A673 (cell line): ENCODE measurements at regions not wholly inside any gene's neighbourhood (a gene's known extent, or its start where the extent isn't known, plus 50 kb on each side); places are given as distances from the start of the nearest gene placed in this dataset.

Experiments used
- CTCF ChIP-seq: fragments of 300-800, 200-600 bp; sonication (generic); conservative IDR thresholded peaks from 2 replicates; pipeline ENCODE4 v1.5.1; 2017; ENCODE audit warnings: low read depth, mild to moderate bottlenecking, antibody characterized with exemption, low read length, moderate library complexity, mixed read lengths
- EZH2 ChIP-seq: fragments of 200-600 bp; sonication (generic); IDR thresholded peaks from 2 replicates; pipeline ENCODE4 v1.6.1; 2017; ENCODE audit warnings: borderline replicate concordance, low read depth, mild to moderate bottlenecking, mixed read lengths, antibody characterized with exemption, low read length; ENCODE audit not compliant: poor library complexity, severe bottlenecking

- no peak for TF ChIP-seq CTCF
- no peak for TF ChIP-seq EZH2
These were observed 778.9 kb downstream of the CCDC85A start for GRCh38 chr2:56962673-56963072.
